HG02943 (cell line): ENCODE measurements at regions not wholly inside any gene's neighbourhood (a gene's known extent, or its start where the extent isn't known, plus 50 kb on each side); places are given as distances from the start of the nearest gene placed in this dataset.

Experiments
- ATAC-seq: cut with Tn5 transposase; IDR thresholded peaks from one replicate; pipeline ENCODE4 v1.9.1; 2021; ENCODE audit warnings: mild to moderate bottlenecking, low read depth, moderate library complexity; ENCODE audit not compliant: unreplicated experiment

GRCh38 chr2:156695020-156695419 is 258.8 kb downstream of the GPD2 start:
- no peak for ATAC-seq

GRCh38 chr2:156695595-156695994 is 259.4 kb downstream of the GPD2 start:
- no peak for ATAC-seq

GRCh38 chr2:156697906-156698305 is 261.7 kb downstream of the GPD2 start:
- ATAC-seq, result no peak

GRCh38 chr2:156700681-156701080 is 264.5 kb downstream of the GPD2 start:
- no peak for ATAC-seq

- no peak for ATAC-seq
These were observed 266.4 kb downstream of the GPD2 start for GRCh38 chr2:156702541-156702940.

GRCh38 chr2:156703642-156704041 is 267.5 kb downstream of the GPD2 start:
- no peak for ATAC-seq

GRCh38 chr2:156704132-156704531 is 268.0 kb downstream of the GPD2 start:
- no peak for ATAC-seq

GRCh38 chr2:156704617-156705016 is 268.4 kb downstream of the GPD2 start:
- no peak for ATAC-seq

- ATAC-seq, result no peak
These were observed 270.4 kb downstream of the GPD2 start for GRCh38 chr2:156706576-156706975.

- no peak for ATAC-seq
These were observed 271.9 kb downstream of the GPD2 start for GRCh38 chr2:156708051-156708450.

GRCh38 chr2:156709091-156709490 is 272.9 kb downstream of the GPD2 start:
- no peak for ATAC-seq

GRCh38 chr2:156719036-156719435 is 282.9 kb downstream of the GPD2 start:
- ATAC-seq, result no peak

- no peak for ATAC-seq
These were observed 291.7 kb downstream of the GPD2 start for GRCh38 chr2:156727867-156728266.

- no peak for ATAC-seq
These were observed 292.1 kb downstream of the GPD2 start for GRCh38 chr2:156728328-156728727.

- no peak for ATAC-seq
These were observed 295.3 kb downstream of the GPD2 start for GRCh38 chr2:156731506-156731905.

- no peak for ATAC-seq
These were observed 300.8 kb downstream of the GPD2 start for GRCh38 chr2:156736950-156737349.

GRCh38 chr2:156739301-156739700 is 303.1 kb downstream of the GPD2 start:
- ATAC-seq, result no peak

GRCh38 chr2:156745619-156746018 is 309.4 kb downstream of the GPD2 start:
- no peak for ATAC-seq

- no peak for ATAC-seq
These were observed 312.0 kb downstream of the GPD2 start for GRCh38 chr2:156748221-156748620.

- ATAC-seq, result no peak
These were observed 315.9 kb downstream of the GPD2 start for GRCh38 chr2:156752042-156752441.

- ATAC-seq, result no peak
These were observed 317.6 kb downstream of the GPD2 start for GRCh38 chr2:156753766-156754165.

GRCh38 chr2:156756516-156756915 is 320.3 kb downstream of the GPD2 start:
- ATAC-seq, result no peak

GRCh38 chr2:156763174-156763573 is 327.0 kb downstream of the GPD2 start:
- no peak for ATAC-seq
